ENCODE measurements at regions not wholly inside any gene's neighbourhood (a gene's known extent, or its start where the extent isn't known, plus 50 kb on each side); places are given as distances from the start of the nearest gene placed in this dataset.
A peak's percentile ranks its signal among the peaks of the same experiment; 100 is the strongest.

- Histone ChIP-seq H3K4me3 (ENCODE audit: low read depth in 2 of 2, low read length in 1 of 2) (no peak overlapping the region), H3K79me2 (ENCODE audit: insufficient read depth) (no peaks in the 10 kb centered on the region), H3K9me3 (no peaks in the 10 kb centered on the region), H3F3A (replicated peaks; ENCODE audit: insufficient read depth) (no peaks in the 10 kb centered on the region), H3K36me3 (replicated peaks in 1 of 2; ENCODE audit: control insufficient read depth in 1 of 2, insufficient read depth in 2 of 2, low read length in 1 of 2) (no peaks in the 10 kb centered on the region), H3K9me2 (no peaks in the 10 kb centered on the region), H3K4me2 (no peak overlapping the region), H2AFZ (ENCODE audit: low read depth) (no peak overlapping the region), H3K9ac (no peak overlapping the region), H3K27ac (ENCODE audit: low read depth in 2 of 2, low read length in 1 of 2) (no peak overlapping the region), H3K27me3 (ENCODE audit: insufficient read depth) (no peaks in the 10 kb centered on the region), H4K20me1 (ENCODE audit: insufficient read depth) (no peaks in the 10 kb centered on the region), H3K4me1 (ENCODE audit: control insufficient read depth in 1 of 2, insufficient read depth in 2 of 2, low read depth in 1 of 2, low read length in 1 of 2) (no peaks in the 10 kb centered on the region)
- no peak for DNase-seq
- CTCF ChIA-PET: no interaction called here
- TF ChIP-seq IRF3 (IDR thresholded peaks at IDR 0.05; ENCODE audit: low read depth, low read length): no peak
- TF ChIP-seq RFX5 (IDR thresholded peaks at IDR 0.05; ENCODE audit: low read length): no peak
- TF ChIP-seq SMC3 (IDR thresholded peaks at IDR 0.05; ENCODE audit: low read depth, low read length): 0 out of 2 replicates have a peak, but pooled peaks have one; percentile 6
- TF ChIP-seq MXI1 (IDR thresholded peaks at IDR 0.05; ENCODE audit: low read depth, low read length): no peak
- no peak for TF ChIP-seq USF2 (IDR thresholded peaks at IDR 0.05; ENCODE audit: borderline replicate concordance, low read depth, low read length)
- TF ChIP-seq CTCF (IDR thresholded peaks at IDR 0.05): peak; percentile 44
- no peak for TF ChIP-seq RXRA (IDR thresholded peaks at IDR 0.05; ENCODE audit: borderline replicate concordance, low read depth)
- 63% methylated on average over 6 of the region's 6 CpGs for WGBS (ENCODE audit: low lambda C conversion rate)
- POLR2A ChIA-PET: no interaction called here
Observed at GRCh38 chr5:8473827-8474568, 605.0 kb downstream of the MTRR start.

GRCh38 chr5:8474569-8474930, 605.6 kb downstream of the MTRR start:
- Histone ChIP-seq H3K4me1 (ENCODE audit: control insufficient read depth in 1 of 2, insufficient read depth in 2 of 2, low read depth in 1 of 2, low read length in 1 of 2) (no peaks in the 10 kb centered on the region), H3K9ac (no peak overlapping the region), H2AFZ (ENCODE audit: low read depth) (no peak overlapping the region), H3K4me2 (no peak overlapping the region), H3K4me3 (ENCODE audit: low read depth in 2 of 2, low read length in 1 of 2) (no peak overlapping the region), H3K27ac (ENCODE audit: low read depth in 2 of 2, low read length in 1 of 2) (no peak overlapping the region), H3K27me3 (ENCODE audit: insufficient read depth) (no peaks in the 10 kb centered on the region), H3K36me3 (replicated peaks in 1 of 2; ENCODE audit: control insufficient read depth in 1 of 2, insufficient read depth in 2 of 2, low read length in 1 of 2) (no peaks in the 10 kb centered on the region), H3F3A (replicated peaks; ENCODE audit: insufficient read depth) (no peaks in the 10 kb centered on the region), H3K9me2 (no peaks in the 10 kb centered on the region), H3K79me2 (ENCODE audit: insufficient read depth) (no peaks in the 10 kb centered on the region), H3K9me3 (no peaks in the 10 kb centered on the region), H4K20me1 (ENCODE audit: insufficient read depth) (no peaks in the 10 kb centered on the region)
- ChIA-PET CTCF (no interaction called here), POLR2A (no interaction called here)
- WGBS (ENCODE audit: low lambda C conversion rate): 60% methylated on average over 1 of the region's 1 CpG
- no peak for DNase-seq
- no peak for TF ChIP-seq RAD21 (IDR thresholded peaks at IDR 0.05; ENCODE audit: low read length)
- TF ChIP-seq ZBTB33 (IDR thresholded peaks at IDR 0.05; ENCODE audit: borderline replicate concordance, low read depth): no peak
- TF ChIP-seq FOXM1 (IDR thresholded peaks at IDR 0.05; ENCODE audit: low read depth): no peak
- TF ChIP-seq TCF12 (IDR thresholded peaks at IDR 0.05): no peak
- TF ChIP-seq ELF1 (IDR thresholded peaks at IDR 0.05): no peak
- TF ChIP-seq REST (IDR thresholded peaks at IDR 0.05; ENCODE audit: low read depth, low read length): no peak
- TF ChIP-seq USF2 (IDR thresholded peaks at IDR 0.05; ENCODE audit: borderline replicate concordance, low read depth, low read length): no peak
- TF ChIP-seq RXRA (IDR thresholded peaks at IDR 0.05; ENCODE audit: borderline replicate concordance, low read depth): no peak
- TF ChIP-seq CHD2 (IDR thresholded peaks at IDR 0.05; ENCODE audit: low read length, partially characterized antibody): no peak
- TF ChIP-seq RCOR1 (IDR thresholded peaks at IDR 0.05; ENCODE audit: low read length): no peak
- no peak for TF ChIP-seq EZH2phosphoT487 (IDR thresholded peaks at IDR 0.05; ENCODE audit: borderline replicate concordance, low read depth)

Measured in SK-N-SH (cell line).